OCI-LY3 (cell line): ENCODE measurements at regions not wholly inside any gene's neighbourhood (a gene's known extent, or its start where the extent isn't known, plus 50 kb on each side); places are given as distances from the start of the nearest gene placed in this dataset.

ENCODE experiments used
- CTCF ChIP-seq: fragments of 200-600, 300-600 bp; sonication (generic); IDR thresholded peaks from 2 replicates; pipeline ENCODE4 v1.5.1; 2014; ENCODE audit warnings: antibody characterized with exemption, low read length, low read depth
- EZH2phosphoT487 ChIP-seq: fragments of 200-600 bp; shearing (Covaris generic); IDR thresholded peaks from 2 replicates; pipeline ENCODE4 v1.6.1; 2018; ENCODE audit warnings: antibody characterized with exemption, mixed run types, low read depth

- TF ChIP-seq CTCF (no peak), EZH2phosphoT487 (no peak)
Observed at GRCh38 chr2:66957198-66957597, 439.9 kb upstream of the ETAA1 start.
